ENCODE measurements at regions not wholly inside any gene's neighbourhood (a gene's known extent, or its start where the extent isn't known, plus 50 kb on each side); places are given as distances from the start of the nearest gene placed in this dataset.

GRCh38 chr14:94717808-94718207 is 52.1 kb downstream of the GSC start:
- H3K4me1 ChIP-seq: no peaks in the 10 kb centered on the region
- no peaks in the 10 kb centered on the region for H3K36me3 ChIP-seq
- 68 to 69% methylated on average over 5 of the region's 5 CpGs for WGBS, 2 donors
- no peak for DNase-seq
- intact Hi-C loops (cut with DNase I): no loop called here
- no peak overlapping the region for H3K4me3 ChIP-seq
- no peak overlapping the region for H3K27ac ChIP-seq
- peaks cover 0 to 4% (median 0%) of the 10 kb centered on the region in 4 donors for H3K27me3 ChIP-seq
- no peaks in the 10 kb centered on the region for H3K9me3 ChIP-seq
- TF ChIP-seq POLR2A (IDR thresholded peaks at IDR 0.05) (no peak), CTCF (IDR thresholded peaks at IDR 0.05) (no peak)

- Histone ChIP-seq H3K36me3 (no peaks in the 10 kb centered on the region), H3K4me3 (no peak overlapping the region), H3K9me3 (no peaks in the 10 kb centered on the region), H3K4me1 (no peaks in the 10 kb centered on the region), H3K27me3 (peaks cover 0 to 9% (median 0%) of the 10 kb centered on the region in 4 donors), H3K27ac (no peak overlapping the region)
- TF ChIP-seq CTCF (IDR thresholded peaks at IDR 0.05): no peak
- TF ChIP-seq POLR2A (IDR thresholded peaks at IDR 0.05): no peak
- intact Hi-C loops (cut with DNase I): no loop called here
- WGBS, 2 donors: 59 to 89% methylated on average over 2 of the region's 2 CpGs
- no peak for DNase-seq
These were observed 52.9 kb downstream of the GSC start for GRCh38 chr14:94716976-94717375.

GRCh38 chr14:94713115-94713514 is 56.8 kb downstream of the GSC start:
- no peak for DNase-seq
- intact Hi-C loops (cut with DNase I): no loop called here
- 75 to 81% methylated on average over 10 to 13 of the region's 13 CpGs for WGBS, 2 donors
- no peak overlapping the region for H3K4me3 ChIP-seq
- H3K9me3 ChIP-seq: no peaks in the 10 kb centered on the region
- no peak overlapping the region for H3K27ac ChIP-seq
- no peaks in the 10 kb centered on the region for H3K36me3 ChIP-seq
- H3K4me1 ChIP-seq: no peaks in the 10 kb centered on the region
- TF ChIP-seq CTCF (IDR thresholded peaks at IDR 0.05) (no peak), POLR2A (IDR thresholded peaks at IDR 0.05) (no peak)
- peaks cover 0 to 39% (median 0%) of the 10 kb centered on the region in 4 donors for H3K27me3 ChIP-seq

GRCh38 chr14:94710731-94711130 is 59.2 kb downstream of the GSC start:
- TF ChIP-seq CTCF (IDR thresholded peaks at IDR 0.05) (no peak), POLR2A (IDR thresholded peaks at IDR 0.05) (no peak)
- intact Hi-C loops (cut with DNase I): no loop called here

GRCh38 chr14:94707494-94707893 is 62.4 kb downstream of the GSC start:
- no peak overlapping the region for H3K4me3 ChIP-seq
- intact Hi-C loops (cut with DNase I): no loop called here
- no peak for DNase-seq
- H3K27me3 ChIP-seq: peaks cover 0 to 55% (median 0%) of the 10 kb centered on the region in 4 donors
- no peaks in the 10 kb centered on the region for H3K9me3 ChIP-seq
- 43 to 48% methylated on average over 2 to 4 of the region's 4 CpGs for WGBS, 2 donors
- TF ChIP-seq POLR2A (IDR thresholded peaks at IDR 0.05): no peak
- TF ChIP-seq CTCF (IDR thresholded peaks at IDR 0.05): no peak
- H3K4me1 ChIP-seq: no peaks in the 10 kb centered on the region
- H3K36me3 ChIP-seq: no peaks in the 10 kb centered on the region
- H3K27ac ChIP-seq: no peak overlapping the region

More at GRCh38 chr14:94710731-94711130, 59.2 kb downstream of the GSC start:
- WGBS, 2 donors: 73 to 81% methylated on average over 7 to 8 of the region's 10 CpGs
- Histone ChIP-seq H3K36me3 (no peaks in the 10 kb centered on the region), H3K4me3 (no peak overlapping the region), H3K27ac (no peak overlapping the region), H3K27me3 (peaks cover 0 to 60% (median 0%) of the 10 kb centered on the region in 4 donors), H3K4me1 (no peaks in the 10 kb centered on the region), H3K9me3 (no peaks in the 10 kb centered on the region)
- DNase-seq: no peak

Data from esophagus squamous epithelium (tissue), 5 donors.